Esophagus squamous epithelium (tissue), 5 donors: ENCODE measurements at regions not wholly inside any gene's neighbourhood (a gene's known extent, or its start where the extent isn't known, plus 50 kb on each side); places are given as distances from the start of the nearest gene placed in this dataset.

Experiments
- DNase-seq: peaks from one replicate; lab custom pipeline; 2025; lab: John Stamatoyannopoulos, UW
- H3K27ac ChIP-seq, 4 donors: fragments of 200-600 bp; sonication (generic); one replicate each; pipeline ENCODE4 v1.5.1; 2016 to 2019; ENCODE audit warnings: mild to moderate bottlenecking in 1 of 4
- H3K27me3 ChIP-seq, 4 donors: fragments of 200-600 bp; sonication (generic); 1 replicate in 3 of 4; 2 replicates in 1 of 4; pipeline versions ENCODE4 v1.5.1 to v1.6.0; 2017 to 2021; ENCODE audit warnings: antibody characterized with exemption in 1 of 4
- H3K36me3 ChIP-seq, 3 donors: fragments of 200-600 bp; sonication (generic); one replicate each; pipeline ENCODE4 v1.5.1; 2016 to 2019
- H3K4me1 ChIP-seq, 3 donors: fragments of 200-600 bp; sonication (generic); one replicate each; pipeline ENCODE4 v1.5.1; 2017 to 2019
- H3K4me3 ChIP-seq, 4 donors: fragments of 200-600 bp; sonication (generic); 1 replicate in 3 of 4; 2 replicates in 1 of 4; pipeline ENCODE4 v1.5.1; 2016 to 2019; ENCODE audit warnings: mild to moderate bottlenecking in 2 of 4, moderate library complexity in 1 of 4
- H3K9me3 ChIP-seq, 3 donors: fragments of 200-600 bp; sonication (generic); one replicate each; pipeline ENCODE4 v1.5.1; 2016 to 2019
- POLR2A ChIP-seq, 4 donors: fragments of 450-650 bp; IDR thresholded peaks; one replicate each; pipeline ENCODE4 v1.6.1; 2017; ENCODE audit warnings: antibody characterized with exemption in 4 of 4, mild to moderate bottlenecking in 4 of 4, moderate library complexity in 3 of 4
- WGBS, 2 donors: methylation state at CpG; one replicate each; pipeline ENCODE4 v1.1.5; 2018; 5-methylcytosine and 5-hydroxymethylcytosine counted together
- intact Hi-C: fragments of 100-400 bp; cut with DNase I; formaldehyde crosslinking; loops from one replicate; pipeline ENCODE4 v1.15.0; 2022
- TF ChIP-seq, protein P1 (sequence below), 6 experiments: fragments of 450-650 bp in 4 of 6; fragments of 200-600 bp in 2 of 6; sonication (generic) in 2 of 6; IDR thresholded peaks; one replicate each; pipeline ENCODE4 v1.5.1; 2016 to 2019; ENCODE audit warnings: antibody characterized with exemption in 6 of 6, mild to moderate bottlenecking in 4 of 6, moderate library complexity in 4 of 6
- donor health status: DM: yes; HTN: yes; CAD: no.

GRCh38 chr13:78714717-78715116 lies 55.8 kb upstream of the OBI1 start:
- no peak overlapping the region for H3K4me3 ChIP-seq
- intact Hi-C loops: no loop called here
- no peak for DNase-seq
- TF ChIP-seq, protein P1, sequence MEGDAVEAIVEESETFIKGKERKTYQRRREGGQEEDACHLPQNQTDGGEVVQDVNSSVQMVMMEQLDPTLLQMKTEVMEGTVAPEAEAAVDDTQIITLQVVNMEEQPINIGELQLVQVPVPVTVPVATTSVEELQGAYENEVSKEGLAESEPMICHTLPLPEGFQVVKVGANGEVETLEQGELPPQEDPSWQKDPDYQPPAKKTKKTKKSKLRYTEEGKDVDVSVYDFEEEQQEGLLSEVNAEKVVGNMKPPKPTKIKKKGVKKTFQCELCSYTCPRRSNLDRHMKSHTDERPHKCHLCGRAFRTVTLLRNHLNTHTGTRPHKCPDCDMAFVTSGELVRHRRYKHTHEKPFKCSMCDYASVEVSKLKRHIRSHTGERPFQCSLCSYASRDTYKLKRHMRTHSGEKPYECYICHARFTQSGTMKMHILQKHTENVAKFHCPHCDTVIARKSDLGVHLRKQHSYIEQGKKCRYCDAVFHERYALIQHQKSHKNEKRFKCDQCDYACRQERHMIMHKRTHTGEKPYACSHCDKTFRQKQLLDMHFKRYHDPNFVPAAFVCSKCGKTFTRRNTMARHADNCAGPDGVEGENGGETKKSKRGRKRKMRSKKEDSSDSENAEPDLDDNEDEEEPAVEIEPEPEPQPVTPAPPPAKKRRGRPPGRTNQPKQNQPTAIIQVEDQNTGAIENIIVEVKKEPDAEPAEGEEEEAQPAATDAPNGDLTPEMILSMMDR (IDR thresholded peaks at IDR 0.05): no peak
- TF ChIP-seq POLR2A (IDR thresholded peaks at IDR 0.05): no peak
- no peaks in the 10 kb centered on the region for H3K27me3 ChIP-seq
- H3K4me1 ChIP-seq: no peaks in the 10 kb centered on the region
- 75 to 93% methylated on average over 1 of the region's 1 CpG for WGBS, 2 donors
- H3K27ac ChIP-seq: no peak overlapping the region
- H3K36me3 ChIP-seq: no peaks in the 10 kb centered on the region
- no peaks in the 10 kb centered on the region for H3K9me3 ChIP-seq

DNA sequence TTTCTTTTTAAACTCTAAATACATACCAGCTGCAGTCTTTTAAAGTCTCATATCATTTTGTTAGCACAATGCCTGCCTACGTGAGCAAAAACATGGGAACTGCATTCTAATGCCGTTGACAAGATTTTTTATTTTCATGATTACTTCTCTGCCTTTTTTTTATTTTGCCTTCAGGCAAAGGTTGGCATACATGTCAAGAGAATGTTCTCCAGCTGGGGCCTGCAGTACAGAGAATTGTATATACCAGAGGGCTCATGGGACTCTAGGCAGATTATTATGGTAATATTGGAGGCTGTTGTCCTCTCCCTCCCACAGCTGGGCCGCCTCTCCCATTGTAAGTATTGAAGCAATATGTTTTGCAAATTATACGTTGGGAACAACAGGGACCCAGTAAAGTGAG lies 53.9 kb upstream of the OBI1 start:
- H3K27ac ChIP-seq: no peak overlapping the region
- DNase-seq: no peak
- 42 to 52% methylated on average over 4 of the region's 4 CpGs for WGBS, 2 donors
- H3K36me3 ChIP-seq: no peaks in the 10 kb centered on the region
- H3K4me3 ChIP-seq: no peak overlapping the region
- H3K9me3 ChIP-seq: no peaks in the 10 kb centered on the region
- no peaks in the 10 kb centered on the region for H3K27me3 ChIP-seq
- intact Hi-C loops: no loop called here
- TF ChIP-seq POLR2A (IDR thresholded peaks at IDR 0.05): no peak
- TF ChIP-seq, protein P1 (IDR thresholded peaks at IDR 0.05): no peak
- no peaks in the 10 kb centered on the region for H3K4me1 ChIP-seq

DNA sequence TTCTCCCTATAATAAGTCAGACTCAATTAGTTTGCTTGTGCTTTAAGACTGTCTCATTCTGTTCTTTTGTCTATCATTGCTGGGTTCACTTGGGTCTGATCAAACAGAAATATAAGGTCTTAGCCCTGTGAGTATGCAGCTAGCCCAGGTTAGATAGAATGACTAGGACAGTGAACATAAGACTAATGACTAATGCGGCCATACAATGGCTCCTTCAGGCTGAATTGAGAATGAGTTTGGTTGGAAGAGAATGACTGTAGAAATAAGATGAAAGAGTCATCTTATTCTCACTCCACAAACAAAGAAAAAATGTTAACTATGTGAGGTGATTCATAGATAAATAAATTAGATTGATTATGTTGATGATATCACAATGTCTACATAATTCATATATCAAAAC lies 50.1 kb upstream of the OBI1 start:
- H3K9me3 ChIP-seq: no peaks in the 10 kb centered on the region
- no peaks in the 10 kb centered on the region for H3K4me1 ChIP-seq
- TF ChIP-seq POLR2A (IDR thresholded peaks at IDR 0.05): no peak
- TF ChIP-seq, protein P1 (IDR thresholded peaks at IDR 0.05): no peak
- no peaks in the 10 kb centered on the region for H3K27me3 ChIP-seq
- H3K4me3 ChIP-seq: no peak overlapping the region
- intact Hi-C loops: no loop called here
- WGBS, 2 donors: 81 to 83% methylated on average over 1 of the region's 1 CpG
- no peak for DNase-seq
- H3K27ac ChIP-seq: no peak overlapping the region
- H3K36me3 ChIP-seq: no peaks in the 10 kb centered on the region
